ENCODE measurements at regions not wholly inside any gene's neighbourhood (a gene's known extent, or its start where the extent isn't known, plus 50 kb on each side); places are given as distances from the start of the nearest gene placed in this dataset.

- Histone ChIP-seq H3K9me3 (ENCODE audit: control insufficient read depth in 1 of 2, insufficient read depth in 1 of 2, low read length in 2 of 2) (no peaks in the 10 kb centered on the region), H3K4me3 (ENCODE audit: low read length) (no peak overlapping the region), H3K27me3 (ENCODE audit: control insufficient read depth in 1 of 2, insufficient read depth in 2 of 2, low read length in 2 of 2) (peaks cover 0 to 8% of the 10 kb centered on the region in 2 experiments), H3K36me3 (ENCODE audit: insufficient read depth, low read length) (no peaks in the 10 kb centered on the region), H3K4me1 (ENCODE audit: insufficient read depth, low read length) (peaks cover 7% of the 10 kb centered on the region), H3K27ac (ENCODE audit: low read depth in 1 of 2, low read length in 2 of 2) (no peak overlapping the region)
- Mint-ChIP-seq H3K36me3 (ENCODE audit: low read depth) (no peaks in the 10 kb centered on the region), H3K27ac (no peak overlapping the region), H3K27me3 (peaks cover 18% of the 10 kb centered on the region), H3K4me1 (ENCODE audit: low read depth) (peaks cover 16% of the 10 kb centered on the region), H3K9me3 (no peaks in the 10 kb centered on the region), H3K4me3 (no peak overlapping the region)
- no peak for DNase-seq
- TF ChIP-seq CTCF (IDR thresholded peaks at IDR 0.05), result no peak
- CTCF ChIA-PET, result interaction anchor here (0.6 kb wide), 2 partner anchors 235 to 486 kb away, joined by 3 to 4 read pairs; no protein-coding TSS in a partner anchor
- POLR2A ChIA-PET, result interaction anchor here (0.6 kb wide), 1 partner anchor 66 kb away, joined by 4 read pairs; no protein-coding TSS in a partner anchor
- intact Hi-C loops (cut with DNase I, micrococcal nuclease), result no loop called here
- ATAC-seq (ENCODE audit: poor library complexity), result no peak
These were observed 72.1 kb upstream of the GRAMD2B start for GRCh38 chr5:126351153-126351552.

GRCh38 chr5:126354012-126354857 is 69.0 kb upstream of the GRAMD2B start:
- Mint-ChIP-seq H3K4me3 (peak overlapping the region; percentile 13), H3K27me3 (peaks cover 4% of the 10 kb centered on the region), H3K36me3 (ENCODE audit: low read depth) (no peaks in the 10 kb centered on the region), H3K4me1 (ENCODE audit: low read depth) (peaks cover 16% of the 10 kb centered on the region), H3K27ac (no peak overlapping the region), H3K9me3 (no peaks in the 10 kb centered on the region)
- intact Hi-C loops (cut with DNase I, micrococcal nuclease), result loop anchor here (1.0 to 2.0 kb wide), 4 partner anchors 146 to 249 kb away; no protein-coding TSS in a partner anchor
- DNase-seq (peak in 3 of 14 experiments; percentile 57 to 70 (median 68)), ATAC-seq (ENCODE audit: poor library complexity) (peak; percentile 74)
- Histone ChIP-seq H3K36me3 (ENCODE audit: insufficient read depth, low read length) (no peaks in the 10 kb centered on the region), H3K27ac (ENCODE audit: low read depth in 1 of 2, low read length in 2 of 2) (no peak overlapping the region), H3K4me1 (ENCODE audit: insufficient read depth, low read length) (peaks cover 7% of the 10 kb centered on the region), H3K4me3 (ENCODE audit: low read length) (no peak overlapping the region), H3K9me3 (ENCODE audit: control insufficient read depth in 1 of 2, insufficient read depth in 1 of 2, low read length in 2 of 2) (no peaks in the 10 kb centered on the region), H3K27me3 (ENCODE audit: control insufficient read depth in 1 of 2, insufficient read depth in 2 of 2, low read length in 2 of 2) (no peaks in the 10 kb centered on the region)
- ChIA-PET POLR2A (interaction anchor here (0.7 to 1.0 kb wide), 2 partner anchors 16 to 146 kb away, joined by 3 read pairs; no protein-coding TSS in a partner anchor), CTCF (interaction anchor here (0.8 to 2.2 kb wide), 3 partner anchors 140 to 186 kb away, joined by 3 to 10 read pairs (median 3); no protein-coding TSS in a partner anchor)
- peak; percentile 78 for TF ChIP-seq CTCF (IDR thresholded peaks at IDR 0.05)

GRCh38 chr5:126354858-126355731 is 68.1 kb upstream of the GRAMD2B start:
- no peak for TF ChIP-seq CTCF (IDR thresholded peaks at IDR 0.05)
- no peak overlapping the region for H3K4me3 ChIP-seq (ENCODE audit: low read length)
- peak in 2 of 14 experiments; percentile 11 to 20 for DNase-seq
- no peaks in the 10 kb centered on the region for H3K9me3 ChIP-seq (ENCODE audit: control insufficient read depth in 1 of 2, insufficient read depth in 1 of 2, low read length in 2 of 2)
- H3K36me3 ChIP-seq (ENCODE audit: insufficient read depth, low read length), result no peaks in the 10 kb centered on the region
- Mint-ChIP-seq H3K4me3 (no peak overlapping the region), H3K36me3 (ENCODE audit: low read depth) (no peaks in the 10 kb centered on the region), H3K4me1 (ENCODE audit: low read depth) (peaks cover 16% of the 10 kb centered on the region), H3K27ac (no peak overlapping the region), H3K27me3 (no peaks in the 10 kb centered on the region), H3K9me3 (no peaks in the 10 kb centered on the region)
- POLR2A ChIA-PET, result interaction anchor here (1.0 to 1.1 kb wide), 3 partner anchors 68 to 145 kb away, joined by 3 read pairs; partner anchors contain the start of gene GRAMD2B
- H3K27ac ChIP-seq (ENCODE audit: low read depth in 1 of 2, low read length in 2 of 2), result no peak overlapping the region
- intact Hi-C loops (cut with DNase I, micrococcal nuclease), result loop anchor here (1.0 to 5.0 kb wide), 5 partner anchors 137 to 248 kb away; no protein-coding TSS in a partner anchor
- peaks cover 7% of the 10 kb centered on the region for H3K4me1 ChIP-seq (ENCODE audit: insufficient read depth, low read length)
- H3K27me3 ChIP-seq (ENCODE audit: control insufficient read depth in 1 of 2, insufficient read depth in 2 of 2, low read length in 2 of 2), result no peaks in the 10 kb centered on the region
- CTCF ChIA-PET, result interaction anchor here (1.7 kb wide), 1 partner anchor 145 kb away, joined by 5 read pairs; no protein-coding TSS in a partner anchor
- ATAC-seq (ENCODE audit: poor library complexity), result no peak

All from CD4-positive, alpha-beta T cell (primary cell).